Activated CD4-positive, alpha-beta T cell treated with anti-CD3 and anti-CD28 coated beads, Interleukin-2, amount 10 ng/mL, durations not matched to agents 7 days and 5 days (primary cell): ENCODE measurements at regions not wholly inside any gene's neighbourhood (a gene's known extent, or its start where the extent isn't known, plus 50 kb on each side); places are given as distances from the start of the nearest gene placed in this dataset.
"Not testable (repeated sequence)": the region's sequence is repeated elsewhere in the genome, so short reads cannot be mapped to it uniquely, and the experiment has no call there.

ENCODE experiments used
- CTCF ChIA-PET: fragments of 350-600 bp; sonication (Branson Sonifier 250); formaldehyde crosslinking; loops from one replicate; lab custom pipeline; 2021; ENCODE audit warnings: antibody characterized with exemption; lab: Charles Lee
- POLR2A ChIA-PET: fragments of 350-600 bp; sonication (Branson Sonifier 250); formaldehyde crosslinking; loops from one replicate; lab custom pipeline; 2021; ENCODE audit warnings: antibody characterized with exemption; lab: Charles Lee
- DNase-seq: peaks from one replicate; pipeline ENCODE4 v3.0.0-alpha.2; 2020
- H3K27ac Mint-ChIP-seq: one replicate; pipeline ENCODE4 v1.8.0; 2021; ENCODE audit warnings: mild to moderate bottlenecking, moderate library complexity, mixed read lengths
- H3K27me3 Mint-ChIP-seq: one replicate; pipeline ENCODE4 v1.8.0; 2021; ENCODE audit warnings: mixed read lengths
- H3K36me3 Mint-ChIP-seq: one replicate; pipeline ENCODE4 v1.8.0; 2021; ENCODE audit warnings: low read depth, mixed read lengths
- H3K4me1 Mint-ChIP-seq: one replicate; pipeline ENCODE4 v1.8.0; 2021; ENCODE audit warnings: mixed read lengths
- H3K4me3 Mint-ChIP-seq: one replicate; pipeline ENCODE4 v1.8.0; 2021; ENCODE audit warnings: mild to moderate bottlenecking, moderate library complexity, mixed read lengths
- H3K9me3 Mint-ChIP-seq: one replicate; pipeline ENCODE4 v1.8.0; 2021; ENCODE audit warnings: mixed read lengths

GRCh38 chr3:26997226-26997625, 372.0 kb downstream of the NEK10 start:
- H3K27ac Mint-ChIP-seq, result no peak overlapping the region
- no peaks in the 10 kb centered on the region for H3K4me1 Mint-ChIP-seq

GRCh38 chr3:27010834-27011233, 358.3 kb downstream of the NEK10 start:
- no peaks in the 10 kb centered on the region for H3K36me3 Mint-ChIP-seq
- H3K27me3 Mint-ChIP-seq, result no peaks in the 10 kb centered on the region
- H3K9me3 Mint-ChIP-seq, result peaks cover 2% of the 10 kb centered on the region
- POLR2A ChIA-PET, result no interaction called here
- CTCF ChIA-PET, result no interaction called here
- H3K4me1 Mint-ChIP-seq, result no peaks in the 10 kb centered on the region
- no peak overlapping the region for H3K4me3 Mint-ChIP-seq
- DNase-seq, result no peak
- no peak overlapping the region for H3K27ac Mint-ChIP-seq

More at GRCh38 chr3:26997226-26997625, 372.0 kb downstream of the NEK10 start:
- peaks cover 6% of the 10 kb centered on the region for H3K9me3 Mint-ChIP-seq
- H3K27me3 Mint-ChIP-seq, result no peaks in the 10 kb centered on the region
- CTCF ChIA-PET, result no interaction called here
- H3K4me3 Mint-ChIP-seq, result no peak overlapping the region
- no peak for DNase-seq
- POLR2A ChIA-PET, result no interaction called here
- no peaks in the 10 kb centered on the region for H3K36me3 Mint-ChIP-seq

GRCh38 chr3:27022096-27022761, 347.0 kb downstream of the NEK10 start:
- POLR2A ChIA-PET, result no interaction called here
- no peaks in the 10 kb centered on the region for H3K4me1 Mint-ChIP-seq
- DNase-seq, result no peak
- no peaks in the 10 kb centered on the region for H3K27me3 Mint-ChIP-seq
- H3K36me3 Mint-ChIP-seq, result no peaks in the 10 kb centered on the region
- no peak overlapping the region for H3K4me3 Mint-ChIP-seq
- CTCF ChIA-PET, result no interaction called here
- no peaks in the 10 kb centered on the region for H3K9me3 Mint-ChIP-seq
- H3K27ac Mint-ChIP-seq, result no peak overlapping the region

GRCh38 chr3:27024493-27024892, 344.7 kb downstream of the NEK10 start:
- no peaks in the 10 kb centered on the region for H3K9me3 Mint-ChIP-seq
- H3K36me3 Mint-ChIP-seq, result no peaks in the 10 kb centered on the region
- no peak overlapping the region for H3K4me3 Mint-ChIP-seq
- POLR2A ChIA-PET, result no interaction called here
- DNase-seq, result no peak
- no peak overlapping the region for H3K27ac Mint-ChIP-seq
- CTCF ChIA-PET, result no interaction called here
- no peaks in the 10 kb centered on the region for H3K4me1 Mint-ChIP-seq
- H3K27me3 Mint-ChIP-seq, result no peaks in the 10 kb centered on the region

- no peaks in the 10 kb centered on the region for H3K36me3 Mint-ChIP-seq
- no peak overlapping the region for H3K4me3 Mint-ChIP-seq
- no peaks in the 10 kb centered on the region for H3K4me1 Mint-ChIP-seq
- H3K27me3 Mint-ChIP-seq, result no peaks in the 10 kb centered on the region
- no peak for DNase-seq
- ChIA-PET CTCF (interaction anchor here (0.7 kb wide), 2 partner anchors 248 to 437 kb away, joined by 3 read pairs; no protein-coding TSS in a partner anchor), POLR2A (no interaction called here)
- no peak overlapping the region for H3K27ac Mint-ChIP-seq
- H3K9me3 Mint-ChIP-seq, result no peaks in the 10 kb centered on the region
Observed at GRCh38 chr3:27025718-27026117, 343.5 kb downstream of the NEK10 start.

- ChIA-PET CTCF (no interaction called here), POLR2A (no interaction called here)
- Mint-ChIP-seq H3K36me3 (no peaks in the 10 kb centered on the region), H3K27ac (no peak overlapping the region), H3K9me3 (peaks cover 2% of the 10 kb centered on the region), H3K27me3 (no peaks in the 10 kb centered on the region), H3K4me3 (no peak overlapping the region), H3K4me1 (no peaks in the 10 kb centered on the region)
- DNase-seq, result no peak
Observed at GRCh38 chr3:27031476-27031875, 337.7 kb downstream of the NEK10 start.

GRCh38 chr3:27034255-27034654, 334.9 kb downstream of the NEK10 start:
- no peaks in the 10 kb centered on the region for H3K4me1 Mint-ChIP-seq
- DNase-seq, result no peak
- H3K4me3 Mint-ChIP-seq, result no peak overlapping the region
- H3K27ac Mint-ChIP-seq, result no peak overlapping the region
- POLR2A ChIA-PET, result no interaction called here
- H3K27me3 Mint-ChIP-seq, result no peaks in the 10 kb centered on the region
- H3K36me3 Mint-ChIP-seq, result no peaks in the 10 kb centered on the region
- CTCF ChIA-PET, result no interaction called here
- peaks cover 2% of the 10 kb centered on the region for H3K9me3 Mint-ChIP-seq

GRCh38 chr3:27040674-27041073, 328.5 kb downstream of the NEK10 start:
- no peaks in the 10 kb centered on the region for H3K9me3 Mint-ChIP-seq
- no peaks in the 10 kb centered on the region for H3K4me1 Mint-ChIP-seq
- no peak overlapping the region for H3K4me3 Mint-ChIP-seq
- H3K27me3 Mint-ChIP-seq, result no peaks in the 10 kb centered on the region
- no peak overlapping the region for H3K27ac Mint-ChIP-seq
- no peak for DNase-seq
- CTCF ChIA-PET, result no interaction called here
- H3K36me3 Mint-ChIP-seq, result no peaks in the 10 kb centered on the region
- POLR2A ChIA-PET, result no interaction called here

GRCh38 chr3:27042541-27042940, 326.6 kb downstream of the NEK10 start:
- CTCF ChIA-PET, H3K9me3 Mint-ChIP-seq, DNase-seq, H3K4me1 Mint-ChIP-seq, H3K27ac Mint-ChIP-seq, POLR2A ChIA-PET, H3K36me3 Mint-ChIP-seq, H3K4me3 Mint-ChIP-seq, H3K27me3 Mint-ChIP-seq: not testable (repeated sequence)

- Mint-ChIP-seq H3K4me1 (no peaks in the 10 kb centered on the region), H3K4me3 (no peak overlapping the region), H3K9me3 (no peaks in the 10 kb centered on the region), H3K27me3 (no peaks in the 10 kb centered on the region), H3K36me3 (no peaks in the 10 kb centered on the region), H3K27ac (no peak overlapping the region)
- CTCF ChIA-PET, result no interaction called here
- no peak for DNase-seq
- POLR2A ChIA-PET, result no interaction called here
Observed at GRCh38 chr3:27043328-27043955, 325.7 kb downstream of the NEK10 start.

GRCh38 chr3:27044931-27045481, 324.2 kb downstream of the NEK10 start:
- Mint-ChIP-seq H3K27me3 (no peaks in the 10 kb centered on the region), H3K4me3 (no peak overlapping the region), H3K9me3 (no peaks in the 10 kb centered on the region), H3K36me3 (no peaks in the 10 kb centered on the region), H3K4me1 (no peaks in the 10 kb centered on the region), H3K27ac (no peak overlapping the region)
- POLR2A ChIA-PET, result no interaction called here
- DNase-seq, result no peak
- CTCF ChIA-PET, result no interaction called here

- no peak for DNase-seq
- Mint-ChIP-seq H3K27ac (no peak overlapping the region), H3K4me1 (no peaks in the 10 kb centered on the region), H3K4me3 (no peak overlapping the region), H3K36me3 (no peaks in the 10 kb centered on the region), H3K27me3 (no peaks in the 10 kb centered on the region), H3K9me3 (peaks cover 5% of the 10 kb centered on the region)
- ChIA-PET POLR2A (no interaction called here), CTCF (interaction anchor here (1.4 kb wide), 1 partner anchor 12 kb away, joined by 3 read pairs; no protein-coding TSS in a partner anchor)
Observed at GRCh38 chr3:27046351-27046750, 322.8 kb downstream of the NEK10 start.

- DNase-seq, result no peak
- no peak overlapping the region for H3K27ac Mint-ChIP-seq
- no peaks in the 10 kb centered on the region for H3K36me3 Mint-ChIP-seq
- no peaks in the 10 kb centered on the region for H3K27me3 Mint-ChIP-seq
- H3K4me3 Mint-ChIP-seq, result no peak overlapping the region
- H3K4me1 Mint-ChIP-seq, result no peaks in the 10 kb centered on the region
- POLR2A ChIA-PET, result no interaction called here
- CTCF ChIA-PET, result no interaction called here
- peaks cover 8% of the 10 kb centered on the region for H3K9me3 Mint-ChIP-seq
Observed at GRCh38 chr3:27049792-27050191, 319.4 kb downstream of the NEK10 start.
